ENCODE measurements at regions not wholly inside any gene's neighbourhood (a gene's known extent, or its start where the extent isn't known, plus 50 kb on each side); places are given as distances from the start of the nearest gene placed in this dataset.
A peak's percentile ranks its signal among the peaks of the same experiment; 100 is the strongest.

- DNase-seq (ENCODE audit: low read depth, low spot score) = no peak
- Histone ChIP-seq H3K36me3 (ENCODE audit: control insufficient read depth in 2 of 2, extremely low read depth in 1 of 2, insufficient read depth in 2 of 2, low read length in 2 of 2) (no peaks in the 10 kb centered on the region), H3K9me3 (ENCODE audit: control insufficient read depth, low read depth, low read length) (no peaks in the 10 kb centered on the region), H3K9me1 (ENCODE audit: control insufficient read depth, extremely low read depth, insufficient read depth, low read length) (no peaks in the 10 kb centered on the region), H3K9ac (ENCODE audit: control insufficient read depth, extremely low read depth, insufficient read depth, low read length) (no peak overlapping the region), H3K27ac (ENCODE audit: control insufficient read depth, insufficient read depth, low read length) (no peak overlapping the region), H3K27me3 (ENCODE audit: control insufficient read depth, extremely low read depth, insufficient read depth, low read length) (no peaks in the 10 kb centered on the region), H4K20me1 (ENCODE audit: control insufficient read depth, extremely low read depth, insufficient read depth, low read length) (no peaks in the 10 kb centered on the region), H3K79me2 (ENCODE audit: control insufficient read depth, insufficient read depth, low read length) (no peaks in the 10 kb centered on the region), H3K4me3 (ENCODE audit: control insufficient read depth in 2 of 3, extremely low read depth in 1 of 3, insufficient read depth in 2 of 3, low read depth in 1 of 3, low read length in 3 of 3) (no peak overlapping the region), H3K4me2 (ENCODE audit: control insufficient read depth, extremely low read depth, insufficient read depth, low read depth, low read length) (no peak overlapping the region), H2AFZ (ENCODE audit: control insufficient read depth, low read length) (no peak overlapping the region), H3K4me1 (ENCODE audit: control insufficient read depth, extremely low read depth, insufficient read depth, low read length) (no peaks in the 10 kb centered on the region)
- no peak for FAIRE-seq
- dilution Hi-C loops (cut with MboI; ENCODE audit: extremely low pct_ligation_motif_present, low sequenced_read_pairs) = no loop called here
- TF ChIP-seq, protein P1, sequence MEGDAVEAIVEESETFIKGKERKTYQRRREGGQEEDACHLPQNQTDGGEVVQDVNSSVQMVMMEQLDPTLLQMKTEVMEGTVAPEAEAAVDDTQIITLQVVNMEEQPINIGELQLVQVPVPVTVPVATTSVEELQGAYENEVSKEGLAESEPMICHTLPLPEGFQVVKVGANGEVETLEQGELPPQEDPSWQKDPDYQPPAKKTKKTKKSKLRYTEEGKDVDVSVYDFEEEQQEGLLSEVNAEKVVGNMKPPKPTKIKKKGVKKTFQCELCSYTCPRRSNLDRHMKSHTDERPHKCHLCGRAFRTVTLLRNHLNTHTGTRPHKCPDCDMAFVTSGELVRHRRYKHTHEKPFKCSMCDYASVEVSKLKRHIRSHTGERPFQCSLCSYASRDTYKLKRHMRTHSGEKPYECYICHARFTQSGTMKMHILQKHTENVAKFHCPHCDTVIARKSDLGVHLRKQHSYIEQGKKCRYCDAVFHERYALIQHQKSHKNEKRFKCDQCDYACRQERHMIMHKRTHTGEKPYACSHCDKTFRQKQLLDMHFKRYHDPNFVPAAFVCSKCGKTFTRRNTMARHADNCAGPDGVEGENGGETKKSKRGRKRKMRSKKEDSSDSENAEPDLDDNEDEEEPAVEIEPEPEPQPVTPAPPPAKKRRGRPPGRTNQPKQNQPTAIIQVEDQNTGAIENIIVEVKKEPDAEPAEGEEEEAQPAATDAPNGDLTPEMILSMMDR (optimal IDR thresholded peaks at IDR 0.05 in 1 of 3, IDR thresholded peaks at IDR 0.05 in 1 of 3, conservative IDR thresholded peaks at IDR 0.05 in 1 of 3; ENCODE audit: extremely low read depth in 1 of 3, insufficient read depth in 2 of 3, low read length in 3 of 3) = peak in 1 of 3 experiments; percentile 10
- no peak for TF ChIP-seq EZH2 (IDR thresholded peaks at IDR 0.05; ENCODE audit: low read length)
Measured at GRCh38 chr21:25361097-25361496, 246.2 kb downstream of the MRPL39 start.

DNA sequence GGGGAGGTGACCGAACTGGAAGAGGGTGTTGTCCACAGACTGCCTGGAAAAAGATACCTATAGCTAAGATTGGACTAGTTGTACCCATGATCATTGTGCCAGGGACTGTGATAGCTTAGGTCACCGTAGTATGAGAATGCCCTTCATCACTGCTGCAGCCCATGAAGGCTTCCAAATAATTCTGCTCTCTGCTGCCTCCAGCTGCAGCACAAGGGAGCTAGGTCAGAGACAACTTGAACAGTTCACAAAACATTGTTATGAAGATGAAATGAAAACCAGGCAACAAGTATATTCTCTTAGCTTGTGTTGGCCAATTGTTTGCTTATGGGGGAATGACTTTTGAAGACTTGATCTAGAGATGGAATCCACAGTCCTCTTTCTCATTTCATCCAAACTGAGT lies 246.7 kb downstream of the MRPL39 start:
- dilution Hi-C loops (cut with MboI; ENCODE audit: extremely low pct_ligation_motif_present, low sequenced_read_pairs) = no loop called here
- no peak for DNase-seq (ENCODE audit: low read depth, low spot score)
- no peak overlapping the region for H3K27ac ChIP-seq (ENCODE audit: control insufficient read depth, insufficient read depth, low read length)
- H3K4me1 ChIP-seq (ENCODE audit: control insufficient read depth, extremely low read depth, insufficient read depth, low read length) = no peaks in the 10 kb centered on the region
- H3K27me3 ChIP-seq (ENCODE audit: control insufficient read depth, extremely low read depth, insufficient read depth, low read length) = no peaks in the 10 kb centered on the region
- no peak for FAIRE-seq
- H3K4me3 ChIP-seq (ENCODE audit: control insufficient read depth in 2 of 3, extremely low read depth in 1 of 3, insufficient read depth in 2 of 3, low read depth in 1 of 3, low read length in 3 of 3) = no peak overlapping the region
- H3K9ac ChIP-seq (ENCODE audit: control insufficient read depth, extremely low read depth, insufficient read depth, low read length) = no peak overlapping the region
- no peak for TF ChIP-seq EZH2 (IDR thresholded peaks at IDR 0.05; ENCODE audit: low read length)
- TF ChIP-seq, protein P1 (optimal IDR thresholded peaks at IDR 0.05 in 1 of 3, IDR thresholded peaks at IDR 0.05 in 1 of 3, conservative IDR thresholded peaks at IDR 0.05 in 1 of 3; ENCODE audit: extremely low read depth in 1 of 3, insufficient read depth in 2 of 3, low read length in 3 of 3) = peak; percentile 29 to 36 (median 31)
- no peaks in the 10 kb centered on the region for H3K36me3 ChIP-seq (ENCODE audit: control insufficient read depth in 2 of 2, extremely low read depth in 1 of 2, insufficient read depth in 2 of 2, low read length in 2 of 2)
- H3K9me3 ChIP-seq (ENCODE audit: control insufficient read depth, low read depth, low read length) = no peaks in the 10 kb centered on the region
- H4K20me1 ChIP-seq (ENCODE audit: control insufficient read depth, extremely low read depth, insufficient read depth, low read length) = no peaks in the 10 kb centered on the region
- H3K79me2 ChIP-seq (ENCODE audit: control insufficient read depth, insufficient read depth, low read length) = no peaks in the 10 kb centered on the region
- no peak overlapping the region for H3K4me2 ChIP-seq (ENCODE audit: control insufficient read depth, extremely low read depth, insufficient read depth, low read depth, low read length)
- no peak overlapping the region for H2AFZ ChIP-seq (ENCODE audit: control insufficient read depth, low read length)
- no peaks in the 10 kb centered on the region for H3K9me1 ChIP-seq (ENCODE audit: control insufficient read depth, extremely low read depth, insufficient read depth, low read length)

Measured in keratinocyte (primary cell).